Smooth muscle cell (in vitro differentiated cells): ENCODE measurements at regions not wholly inside any gene's neighbourhood (a gene's known extent, or its start where the extent isn't known, plus 50 kb on each side); places are given as distances from the start of the nearest gene placed in this dataset.

Source experiments
- DNase-seq: peaks from one replicate; lab custom pipeline; 2025; ENCODE audit not compliant: unreplicated experiment; lab: John Stamatoyannopoulos, UW
- H2AFZ ChIP-seq: fragments of 200-600 bp; sonication (generic); 2 replicates; pipeline ENCODE4 v1.6.0; 2016; ENCODE audit warnings: antibody characterized with exemption, low read depth, mild to moderate bottlenecking
- H3F3A ChIP-seq: fragments of 200-600 bp; sonication (generic); 2 replicates; pipeline ENCODE4 v1.6.0; 2017; ENCODE audit warnings: antibody characterized with exemption, low read depth
- H3K27ac ChIP-seq: fragments of 200-600 bp; sonication (generic); 2 replicates; pipeline ENCODE4 v1.5.1; 2016; ENCODE audit warnings: low read depth, mild to moderate bottlenecking
- H3K27me3 ChIP-seq: fragments of 200-600 bp; sonication (generic); 2 replicates; pipeline ENCODE4 v1.6.1; 2016; ENCODE audit warnings: low read depth, mild to moderate bottlenecking
- H3K36me3 ChIP-seq: fragments of 200-600 bp; sonication (generic); 2 replicates; pipeline ENCODE4 v1.5.1; 2016; ENCODE audit warnings: low read depth
- H3K4me1 ChIP-seq: fragments of 200-600 bp; sonication (generic); 2 replicates; pipeline ENCODE4 v1.5.1; 2016; ENCODE audit warnings: low read depth
- H3K4me2 ChIP-seq: fragments of 200-600 bp; sonication (generic); 2 replicates; pipeline ENCODE4 v1.6.0; 2016; ENCODE audit warnings: mild to moderate bottlenecking
- H3K4me3 ChIP-seq: fragments of 200-600 bp; sonication (generic); 2 replicates; pipeline ENCODE4 v1.5.1; 2016; ENCODE audit warnings: mild to moderate bottlenecking
- H3K79me2 ChIP-seq: fragments of 200-600 bp; sonication (generic); 2 replicates; pipeline ENCODE4 v1.6.0; 2016; ENCODE audit warnings: low read depth, mild to moderate bottlenecking
- H3K9ac ChIP-seq: fragments of 200-600 bp; sonication (generic); 2 replicates; pipeline ENCODE4 v1.6.0; 2016; ENCODE audit warnings: low read depth
- H3K9me3 ChIP-seq: fragments of 200-600 bp; sonication (generic); replicated peaks from 2 replicates; pipeline ENCODE4 v1.5.1; 2016; ENCODE audit warnings: low read depth
- H4K20me1 ChIP-seq: fragments of 200-600 bp; sonication (generic); 2 replicates; pipeline ENCODE4 v1.6.0; 2016; ENCODE audit warnings: low read depth
- CTCF ChIP-seq: fragments of 200-600 bp; sonication (generic); IDR thresholded peaks from 2 replicates; pipeline ENCODE4 v1.5.1; 2017; ENCODE audit warnings: borderline replicate concordance, mild to moderate bottlenecking, antibody characterized with exemption; ENCODE audit not compliant: insufficient read depth, poor library complexity, severe bottlenecking
- WGBS: methylation state at CpG from one replicate; pipeline ENCODE4 v1.1.7; 2016; ENCODE audit warnings: low lambda C conversion rate; 5-methylcytosine and 5-hydroxymethylcytosine counted together

DNA sequence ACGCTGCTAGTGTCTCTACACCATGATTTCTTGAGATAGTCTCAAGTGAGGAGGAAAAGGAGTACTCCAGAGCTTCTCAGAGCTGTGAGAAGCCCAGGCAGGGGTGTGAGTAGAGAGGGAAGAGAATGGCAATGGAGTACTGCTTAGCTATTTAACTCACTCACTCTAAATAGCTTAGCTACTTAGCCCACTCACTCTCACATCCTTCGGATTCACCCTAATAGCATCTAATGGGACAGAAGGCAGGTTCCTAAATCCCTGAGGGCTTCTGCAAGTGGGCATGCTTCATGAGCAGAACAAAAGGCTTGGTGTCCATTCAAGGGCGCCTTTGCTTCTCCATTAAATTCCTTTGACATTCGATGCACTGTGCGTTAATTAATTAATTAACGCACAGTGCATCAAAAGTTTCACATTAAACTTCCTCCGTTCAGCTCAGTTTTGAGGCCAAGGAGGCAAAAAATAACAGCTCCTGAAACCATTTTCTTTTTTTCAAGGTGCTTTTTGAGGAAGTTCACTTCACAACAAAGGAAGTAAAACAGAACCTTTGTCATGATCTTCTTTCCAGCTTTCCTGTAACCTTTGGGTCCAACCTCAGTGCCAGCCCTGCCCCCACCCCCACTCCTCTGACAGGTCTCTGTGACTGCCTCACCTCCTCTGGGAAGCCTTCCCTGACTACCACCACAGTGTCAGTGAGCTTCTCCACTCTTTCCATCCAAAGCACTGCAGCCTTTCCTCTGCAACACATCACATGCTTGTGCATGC, 294.0 kb downstream of the SEC61B start:
- Histone ChIP-seq H3K4me2 (no peak overlapping the region), H3K4me3 (no peak overlapping the region), H3K4me1 (no peaks in the 10 kb centered on the region), H3K36me3 (no peaks in the 10 kb centered on the region), H3K27me3 (no peaks in the 10 kb centered on the region), H3K9me3 (no peaks in the 10 kb centered on the region), H2AFZ (no peak overlapping the region), H3K27ac (no peak overlapping the region), H3K79me2 (no peaks in the 10 kb centered on the region), H3K9ac (no peak overlapping the region), H4K20me1 (no peaks in the 10 kb centered on the region), H3F3A (no peaks in the 10 kb centered on the region)
- WGBS = 95% methylated on average over 7 of the region's 7 CpGs
- TF ChIP-seq CTCF = no peak
- DNase-seq = no peak

GRCh38 chr9:99516657-99517049, 294.6 kb downstream of the SEC61B start:
- no peaks in the 10 kb centered on the region for H3K36me3 ChIP-seq
- TF ChIP-seq CTCF = no peak
- 93% methylated on average over 1 of the region's 1 CpG for WGBS
- H3K4me1 ChIP-seq = no peaks in the 10 kb centered on the region
- H3K9me3 ChIP-seq = no peaks in the 10 kb centered on the region
- H2AFZ ChIP-seq = no peak overlapping the region
- no peaks in the 10 kb centered on the region for H4K20me1 ChIP-seq
- H3K79me2 ChIP-seq = no peaks in the 10 kb centered on the region
- no peaks in the 10 kb centered on the region for H3F3A ChIP-seq
- no peak overlapping the region for H3K4me2 ChIP-seq
- H3K4me3 ChIP-seq = no peak overlapping the region
- DNase-seq = no peak
- H3K27ac ChIP-seq = no peak overlapping the region
- no peaks in the 10 kb centered on the region for H3K27me3 ChIP-seq
- no peak overlapping the region for H3K9ac ChIP-seq

DNA sequence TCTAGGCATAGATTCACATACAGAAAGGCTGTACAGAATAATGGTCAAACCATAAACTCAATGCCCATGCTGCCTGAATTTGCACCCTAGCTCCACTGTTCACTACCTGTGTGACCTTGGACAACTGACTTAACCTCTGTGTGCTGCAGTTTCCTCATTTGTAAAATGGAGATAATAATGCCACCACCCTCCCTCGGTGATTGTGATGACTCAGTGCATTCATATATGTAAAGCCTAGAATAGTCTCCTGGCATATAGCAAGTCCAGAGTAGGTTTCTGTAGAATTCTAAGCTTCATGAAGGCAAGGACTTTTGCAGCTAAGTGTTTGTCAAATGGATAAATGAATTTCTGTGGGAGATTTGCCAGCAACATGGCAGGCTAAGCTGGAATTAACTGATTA, 297.8 kb upstream of the NR4A3 start:
- no peak for TF ChIP-seq CTCF
- H3K4me3 ChIP-seq = no peak overlapping the region
- H2AFZ ChIP-seq = no peak overlapping the region
- H3K79me2 ChIP-seq = no peaks in the 10 kb centered on the region
- no peak overlapping the region for H3K27ac ChIP-seq
- DNase-seq = no peak
- H3K36me3 ChIP-seq = no peaks in the 10 kb centered on the region
- no peak overlapping the region for H3K9ac ChIP-seq
- H3F3A ChIP-seq = no peaks in the 10 kb centered on the region
- no peaks in the 10 kb centered on the region for H4K20me1 ChIP-seq
- 65% methylated on average over 1 of the region's 1 CpG for WGBS
- no peaks in the 10 kb centered on the region for H3K4me1 ChIP-seq
- H3K9me3 ChIP-seq = no peaks in the 10 kb centered on the region
- no peaks in the 10 kb centered on the region for H3K27me3 ChIP-seq
- H3K4me2 ChIP-seq = no peak overlapping the region

DNA sequence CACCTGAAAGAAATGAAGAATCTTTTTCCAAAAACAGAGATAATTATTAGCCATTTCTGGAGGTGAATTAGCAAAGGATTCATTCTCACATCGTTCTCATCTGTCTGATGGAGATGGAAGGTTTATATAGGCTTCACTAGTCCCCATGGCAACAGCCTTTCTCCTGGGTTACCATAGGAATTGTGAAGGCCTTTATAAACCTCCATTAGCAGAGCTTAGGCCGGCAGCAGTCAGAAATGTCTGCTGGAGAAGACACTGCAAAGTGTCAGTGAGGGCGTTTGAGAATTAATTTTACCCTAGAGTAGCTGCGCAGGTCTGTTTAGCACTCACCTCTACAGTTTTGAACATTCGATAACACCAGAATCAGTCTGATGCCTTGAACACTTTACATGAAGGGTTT, 290.4 kb upstream of the NR4A3 start:
- no peak for TF ChIP-seq CTCF
- no peaks in the 10 kb centered on the region for H3K36me3 ChIP-seq
- DNase-seq = no peak
- H3K9ac ChIP-seq = no peak overlapping the region
- H3K4me3 ChIP-seq = no peak overlapping the region
- no peaks in the 10 kb centered on the region for H3K27me3 ChIP-seq
- no peak overlapping the region for H3K27ac ChIP-seq
- no peaks in the 10 kb centered on the region for H3K9me3 ChIP-seq
- H3K4me1 ChIP-seq = no peaks in the 10 kb centered on the region
- no peak overlapping the region for H3K4me2 ChIP-seq
- H2AFZ ChIP-seq = no peak overlapping the region
- H3F3A ChIP-seq = no peaks in the 10 kb centered on the region
- no peaks in the 10 kb centered on the region for H3K79me2 ChIP-seq
- no peaks in the 10 kb centered on the region for H4K20me1 ChIP-seq
- 93% methylated on average over 5 of the region's 5 CpGs for WGBS
